HG03521 (cell line): ENCODE measurements at regions not wholly inside any gene's neighbourhood (a gene's known extent, or its start where the extent isn't known, plus 50 kb on each side); places are given as distances from the start of the nearest gene placed in this dataset.
A peak's percentile ranks its signal among the peaks of the same experiment; 100 is the strongest.

ENCODE experiments used
- ATAC-seq: cut with Tn5 transposase; IDR thresholded peaks from one replicate; pipeline ENCODE4 v1.9.1; 2021; ENCODE audit warnings: mild to moderate bottlenecking, moderate library complexity; ENCODE audit not compliant: unreplicated experiment

GRCh38 chr1:116819081-116819480, 64.9 kb downstream of the CD2 start:
- no peak for ATAC-seq

DNA sequence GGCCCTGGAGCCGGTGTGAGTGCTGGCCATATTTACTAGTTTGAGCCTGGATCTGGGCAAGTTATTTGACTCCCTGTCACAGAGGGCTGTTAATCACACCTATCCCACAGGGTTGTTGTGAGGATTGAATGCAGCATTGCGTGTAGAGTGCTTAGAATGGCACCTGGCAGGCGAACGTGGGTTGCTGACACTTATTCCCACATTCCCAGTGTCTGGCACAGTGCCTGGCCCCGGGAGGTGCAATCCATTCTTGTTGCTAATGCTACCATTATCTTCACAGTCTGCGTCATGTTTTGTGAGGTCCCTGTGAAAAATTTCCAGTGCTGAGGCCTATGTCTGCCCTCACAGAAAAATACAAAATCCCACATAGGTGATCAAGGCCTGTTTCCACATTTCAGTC, 66.1 kb downstream of the CD2 start:
- ATAC-seq, result no peak

DNA sequence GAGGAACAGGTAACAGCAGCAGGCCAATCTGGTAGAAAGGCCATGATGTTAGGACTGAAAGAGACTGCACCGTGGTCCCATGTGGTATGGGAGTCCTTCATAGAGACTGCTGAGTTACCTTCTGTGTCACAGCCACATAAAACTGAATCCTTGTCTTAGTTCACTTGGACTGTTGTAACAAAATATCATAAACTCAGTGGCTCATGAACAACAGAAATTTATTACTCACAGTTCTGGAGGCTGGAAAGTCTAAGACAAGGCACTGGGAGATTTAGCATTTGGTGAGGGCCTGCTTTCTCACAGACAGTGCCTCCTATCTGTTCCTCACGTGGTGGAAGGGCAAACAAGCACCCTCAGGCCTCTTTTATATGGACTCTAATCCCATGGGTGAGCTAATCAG, 67.5 kb downstream of the CD2 start:
- ATAC-seq, result no peak

DNA sequence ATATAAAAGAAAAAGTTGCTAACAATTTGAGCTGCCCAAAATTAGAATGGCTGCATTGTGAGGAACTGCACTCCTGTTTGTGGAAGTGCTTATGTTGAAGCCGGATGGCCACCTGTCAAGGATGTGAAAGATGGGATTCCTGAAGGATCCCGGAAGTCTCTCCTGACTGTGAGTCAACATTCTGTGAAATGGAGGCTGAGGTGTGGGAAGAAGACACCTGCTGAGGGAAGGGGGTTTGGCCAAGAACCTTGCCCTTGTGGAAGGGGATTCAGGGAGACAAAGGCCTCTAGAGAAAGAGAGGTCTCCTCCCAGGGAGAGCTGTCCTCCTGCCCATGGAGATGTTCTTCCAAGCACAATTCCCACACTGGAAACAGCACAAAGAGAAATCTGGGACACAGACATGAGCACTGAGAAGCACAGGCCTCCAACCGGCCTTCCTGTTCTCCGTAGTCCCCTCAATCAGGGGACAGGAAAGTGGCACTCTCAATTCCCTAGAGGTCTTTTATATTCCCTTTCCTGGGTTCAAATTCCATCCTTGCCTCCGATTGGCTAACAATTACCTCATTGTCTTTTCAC, 70.5 kb downstream of the CD2 start:
- ATAC-seq, result no peak

GRCh38 chr1:116825207-116825719, 71.0 kb downstream of the CD2 start:
- no peak for ATAC-seq

- ATAC-seq, result no peak
Observed at GRCh38 chr1:116825720-116826438, 71.6 kb downstream of the CD2 start.

- peak; percentile 78 for ATAC-seq
Observed at GRCh38 chr1:116826818-116827606, 72.8 kb downstream of the CD2 start.

DNA sequence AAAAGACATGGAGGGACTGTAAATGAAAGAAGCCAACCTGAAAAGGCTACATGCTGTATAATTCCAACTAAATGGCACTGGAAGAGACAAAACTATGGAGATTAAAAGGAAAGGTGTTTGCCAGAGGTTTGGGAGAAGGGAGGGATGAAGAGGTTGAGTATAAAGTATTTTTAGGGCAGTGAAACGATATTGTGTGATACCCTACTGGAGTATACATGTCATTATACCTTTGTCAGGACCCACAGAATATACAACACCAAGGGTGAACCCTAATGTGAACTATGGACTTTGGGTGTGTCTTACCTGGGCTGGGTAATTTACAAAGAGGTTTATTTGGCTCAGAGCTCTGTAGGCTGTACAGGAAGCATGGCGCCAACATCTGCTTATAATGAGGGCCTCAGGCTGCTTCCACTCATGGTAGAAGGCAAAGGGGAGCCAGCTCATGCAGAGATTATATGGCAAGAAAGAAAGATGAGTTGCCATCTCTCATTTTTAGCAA, 73.4 kb downstream of the CD2 start:
- ATAC-seq, result no peak

- no peak for ATAC-seq
Observed at GRCh38 chr1:116832308-116832931, 77.3 kb upstream of the PTGFRN start.

DNA sequence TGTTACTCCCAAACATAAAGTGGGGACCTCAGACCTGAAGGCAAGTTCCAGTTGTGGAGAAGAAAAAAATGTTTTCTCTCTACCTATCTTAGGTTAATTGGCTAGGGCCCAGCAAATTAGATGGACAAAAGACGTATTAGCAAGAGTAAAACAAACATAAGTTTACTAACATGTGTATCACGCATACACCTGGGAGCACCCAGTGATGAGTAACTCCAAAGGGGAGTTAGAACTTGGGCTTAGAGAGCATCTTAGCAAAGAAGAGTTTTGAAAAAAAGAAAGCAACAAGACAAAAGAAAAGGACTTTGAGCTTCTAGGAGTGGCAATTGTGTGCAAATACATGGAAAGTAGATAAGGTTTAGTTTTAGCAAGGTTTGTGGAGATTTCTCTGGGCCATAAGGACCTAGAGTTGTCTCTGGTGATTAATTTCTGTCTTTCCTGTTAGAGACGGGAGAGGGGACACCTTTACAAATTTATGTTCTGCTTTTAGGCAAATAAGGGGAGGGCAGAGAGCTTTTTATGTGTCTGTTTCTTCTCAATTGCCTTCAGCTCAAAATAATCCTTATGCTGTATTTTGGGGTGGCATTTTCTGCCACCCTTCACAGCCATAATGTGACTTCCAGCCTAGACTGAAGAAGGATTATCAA, 76.7 kb upstream of the PTGFRN start:
- ATAC-seq, result no peak

DNA sequence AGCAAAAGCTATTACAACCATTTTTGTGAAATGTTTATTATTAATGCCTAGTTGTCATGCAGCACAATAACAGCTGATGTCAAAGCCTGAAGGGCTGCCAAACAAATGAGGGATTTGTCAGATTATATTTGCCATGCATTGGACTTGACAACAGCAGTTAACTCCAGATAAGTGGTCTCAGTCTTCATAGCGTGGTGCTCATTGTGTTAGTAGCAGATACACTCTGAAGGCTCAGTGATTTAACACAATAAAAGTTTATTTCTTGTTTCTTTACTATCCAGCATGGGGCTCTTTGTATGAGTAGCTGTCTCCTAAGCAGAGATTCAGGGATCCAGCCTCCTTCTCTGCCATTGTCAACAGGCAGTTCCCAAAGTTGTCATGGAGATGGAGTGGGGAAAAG, 76.0 kb upstream of the PTGFRN start:
- no peak for ATAC-seq

- no peak for ATAC-seq
Observed at GRCh38 chr1:116834595-116834994, 75.1 kb upstream of the PTGFRN start.

- no peak for ATAC-seq
Observed at GRCh38 chr1:116835161-116835560, 74.6 kb upstream of the PTGFRN start.

- ATAC-seq, result no peak
Observed at GRCh38 chr1:116836099-116836498, 73.6 kb upstream of the PTGFRN start.

- ATAC-seq, result no peak
Observed at GRCh38 chr1:116841569-116842344, 68.0 kb upstream of the PTGFRN start.

DNA sequence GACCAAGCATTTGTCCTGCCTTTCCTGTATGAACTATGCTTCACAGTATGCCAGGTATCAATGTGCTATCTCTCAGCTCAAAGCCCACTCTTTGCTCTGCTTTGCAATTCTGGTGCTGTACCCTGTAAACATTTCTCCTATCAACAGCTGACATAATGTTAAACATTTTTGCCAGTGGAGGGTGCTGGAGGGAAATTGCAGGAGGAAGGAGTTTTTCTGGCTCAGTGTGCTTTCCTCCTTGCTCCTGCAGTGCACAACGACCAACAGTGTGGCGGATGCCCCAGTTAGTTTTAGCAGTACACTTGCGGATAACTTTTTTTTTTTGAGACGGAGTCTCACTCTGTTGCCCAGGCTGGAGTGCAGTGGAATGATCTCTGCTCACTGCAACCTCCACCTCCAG, 67.1 kb upstream of the PTGFRN start:
- ATAC-seq, result no peak

DNA sequence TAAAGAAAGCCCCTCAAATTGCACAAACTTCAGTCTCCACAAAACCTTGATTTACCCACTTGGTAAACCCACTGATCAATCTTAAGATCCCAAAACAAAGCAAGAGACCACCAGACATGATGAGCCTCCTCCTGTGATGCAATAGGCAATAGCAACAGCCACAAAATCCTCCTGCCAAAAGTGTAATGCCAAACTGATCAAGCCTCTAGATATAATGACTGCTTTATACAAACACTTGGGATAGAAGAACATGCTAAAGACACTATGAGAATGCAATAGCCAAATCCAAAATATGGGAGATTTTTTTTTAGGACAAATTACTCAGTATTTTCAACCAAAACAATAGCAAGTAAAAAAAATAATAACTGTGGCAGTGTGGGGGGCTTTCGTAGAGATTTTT, 64.9 kb upstream of the PTGFRN start:
- no peak for ATAC-seq

DNA sequence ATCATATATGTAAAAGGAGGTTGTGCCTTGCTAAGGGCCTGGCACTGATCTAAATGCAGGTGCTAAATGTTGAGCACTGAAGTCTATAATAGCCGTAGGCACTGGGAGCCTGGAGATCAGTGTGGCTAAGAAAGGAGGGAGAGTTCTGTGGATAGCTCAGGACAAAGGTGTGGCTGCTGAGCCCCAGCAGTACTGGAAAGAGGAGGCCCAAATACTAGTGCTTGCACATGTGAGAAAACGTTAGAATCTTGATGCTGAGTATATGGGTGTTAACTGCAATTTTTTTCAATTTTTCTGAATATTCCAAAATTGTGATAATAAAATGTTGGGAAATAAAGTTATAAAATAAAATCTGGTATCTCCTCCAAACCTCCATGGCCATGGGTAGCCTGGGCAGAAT, 62.5 kb upstream of the PTGFRN start:
- no peak for ATAC-seq

- ATAC-seq, result peak; percentile 61
Observed at GRCh38 chr1:116847688-116848531, 61.8 kb upstream of the PTGFRN start.
